ENCODE measurements at regions not wholly inside any gene's neighbourhood (a gene's known extent, or its start where the extent isn't known, plus 50 kb on each side); places are given as distances from the start of the nearest gene placed in this dataset.

GRCh38 chr16:80355335-80355734, 185.5 kb upstream of the DYNLRB2 start:
- DNase-seq = no peak

DNA sequence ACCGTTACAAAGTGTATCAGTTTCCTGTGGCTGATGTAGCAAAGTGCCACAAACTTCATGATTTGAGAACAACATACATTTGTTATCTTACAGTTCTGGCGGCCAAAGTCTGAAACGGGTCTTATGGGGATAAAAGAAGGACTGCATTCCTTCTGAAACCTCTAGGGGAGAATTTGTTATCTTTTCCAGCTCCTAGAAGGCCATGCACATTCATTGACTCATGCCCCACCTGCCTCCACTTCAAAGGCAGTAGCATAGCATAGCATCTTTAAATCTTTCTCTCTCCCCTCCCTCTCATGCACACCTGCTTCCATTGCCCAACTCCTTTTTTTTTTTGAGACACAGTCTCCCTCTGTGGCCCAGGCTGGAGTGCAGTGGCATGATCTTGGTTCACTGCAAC, 190.7 kb upstream of the DYNLRB2 start:
- DNase-seq = peak; percentile 23 to 54

GRCh38 chr16:80347900-80348299, 192.9 kb upstream of the DYNLRB2 start:
- no peak for DNase-seq

DNA sequence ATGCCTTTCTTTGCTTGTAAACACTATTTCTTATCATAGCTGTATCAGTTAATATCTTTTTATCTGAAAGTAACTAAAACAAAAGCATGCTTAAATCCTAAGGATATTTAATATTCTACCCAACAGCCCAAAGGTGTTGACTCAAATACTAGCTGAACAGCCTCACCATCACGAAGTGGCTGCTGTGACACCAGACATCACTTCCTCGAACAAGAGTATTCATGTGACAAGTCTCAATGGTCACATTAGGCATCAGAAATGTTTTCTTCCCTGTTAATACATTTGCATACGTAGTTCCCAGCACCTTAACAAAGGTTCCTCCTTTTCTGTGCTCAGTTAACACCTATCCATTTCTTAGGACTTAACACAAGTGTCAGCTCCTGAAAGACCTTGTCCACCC, 193.8 kb upstream of the DYNLRB2 start:
- DNase-seq = no peak

- no peak for DNase-seq
Measured at GRCh38 chr16:80346111-80346632, 194.6 kb upstream of the DYNLRB2 start.

DNA sequence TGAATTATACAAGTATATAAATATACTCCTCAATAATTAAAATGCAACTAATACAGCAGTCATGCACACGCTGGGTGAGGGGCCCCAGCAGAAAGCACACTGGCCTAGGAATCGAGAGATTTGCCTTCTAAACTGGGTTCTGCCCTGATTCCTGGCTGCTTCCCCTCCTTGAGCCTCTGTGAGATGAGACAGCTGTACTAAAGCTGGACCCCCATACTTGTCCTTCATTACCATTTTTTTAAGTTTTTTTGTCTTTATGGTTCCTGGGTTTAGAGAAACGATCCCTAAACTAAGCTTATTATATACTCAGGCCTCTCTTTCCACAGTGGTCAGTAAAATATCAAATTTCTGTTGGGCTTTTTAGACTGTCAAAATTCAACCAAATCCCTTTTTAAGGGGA, 195.1 kb upstream of the DYNLRB2 start:
- no peak for DNase-seq

DNA sequence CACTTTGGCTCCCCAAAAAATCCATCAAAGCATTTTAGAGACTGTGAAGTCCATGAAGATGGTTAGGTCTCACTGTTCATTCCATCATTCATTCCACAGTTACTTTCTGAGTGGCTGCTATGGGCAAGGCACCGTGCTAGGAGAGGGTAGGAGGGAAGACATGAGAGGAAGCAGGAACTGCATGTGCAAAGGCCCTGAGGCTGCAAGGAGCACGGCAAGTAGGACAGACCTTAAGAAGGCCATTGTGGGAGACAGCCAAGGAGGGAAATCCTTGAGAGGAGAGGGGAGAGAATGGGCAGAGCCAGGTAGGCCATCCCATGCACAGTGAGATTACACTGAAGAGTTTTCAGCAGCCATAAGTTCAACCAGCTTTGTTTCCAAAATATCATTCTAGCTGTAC, 196.2 kb upstream of the DYNLRB2 start:
- no peak for DNase-seq

- DNase-seq = peak; percentile 2 to 17
Measured at GRCh38 chr16:80341263-80341662, 199.5 kb upstream of the DYNLRB2 start.

DNA sequence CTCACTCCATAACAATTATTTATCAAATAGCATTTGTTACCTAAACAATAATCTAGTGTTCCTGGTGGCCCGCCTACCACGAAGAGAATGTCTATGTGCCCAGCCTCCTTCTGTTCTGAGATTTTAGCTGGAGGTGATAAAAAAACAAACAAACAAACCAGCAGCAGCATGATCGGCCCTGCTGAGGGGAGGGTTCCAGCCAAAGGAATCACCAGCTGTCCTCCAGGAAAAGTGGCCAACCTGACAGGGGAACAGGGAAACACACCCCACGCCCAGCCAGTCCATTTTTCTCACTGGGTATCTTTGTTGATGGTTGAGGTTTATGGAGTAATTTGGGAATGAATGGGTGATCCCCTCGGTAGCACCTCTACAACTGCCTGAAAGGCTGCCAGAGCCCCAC, 203.0 kb upstream of the DYNLRB2 start:
- DNase-seq = no peak

DNA sequence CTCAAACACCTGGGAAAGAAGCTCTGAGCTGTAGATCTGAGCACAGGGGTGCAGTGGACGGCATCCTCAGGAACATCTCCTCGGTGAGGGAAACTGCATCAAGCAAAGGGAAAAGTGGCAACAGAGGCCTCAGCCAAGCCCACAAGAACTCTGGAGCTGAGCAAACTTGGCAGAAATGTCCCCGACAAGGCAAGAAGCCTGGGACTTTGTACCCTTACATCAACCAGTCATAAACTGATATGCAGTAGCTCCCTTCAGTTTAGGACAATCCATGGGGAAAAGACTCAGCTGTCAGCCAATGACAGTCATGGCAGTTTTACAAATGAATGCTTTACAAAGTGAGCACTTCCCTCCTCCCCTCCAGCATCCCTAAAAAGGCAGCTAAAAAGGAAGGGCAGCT, 210.0 kb upstream of the DYNLRB2 start:
- no peak for DNase-seq

DNA sequence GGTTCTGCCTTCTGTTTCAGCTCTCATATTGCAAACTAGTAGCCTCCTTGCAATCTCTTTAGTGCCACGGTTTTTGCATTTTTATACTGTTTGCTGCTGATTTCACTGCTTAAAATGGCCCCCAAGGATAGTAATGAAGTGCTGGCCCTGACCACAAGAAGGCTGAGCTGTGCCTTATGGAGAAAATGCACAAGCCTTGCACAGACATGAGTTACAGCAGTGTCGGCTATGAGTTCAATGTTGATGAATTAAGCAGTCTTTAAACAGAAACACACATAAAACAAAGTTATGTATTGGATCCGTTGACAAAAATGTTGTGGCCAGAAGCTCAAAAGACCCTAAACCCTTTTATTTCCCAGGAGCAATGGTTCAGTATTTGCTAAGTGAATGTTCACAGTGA, 210.6 kb upstream of the DYNLRB2 start:
- DNase-seq = no peak

DNA sequence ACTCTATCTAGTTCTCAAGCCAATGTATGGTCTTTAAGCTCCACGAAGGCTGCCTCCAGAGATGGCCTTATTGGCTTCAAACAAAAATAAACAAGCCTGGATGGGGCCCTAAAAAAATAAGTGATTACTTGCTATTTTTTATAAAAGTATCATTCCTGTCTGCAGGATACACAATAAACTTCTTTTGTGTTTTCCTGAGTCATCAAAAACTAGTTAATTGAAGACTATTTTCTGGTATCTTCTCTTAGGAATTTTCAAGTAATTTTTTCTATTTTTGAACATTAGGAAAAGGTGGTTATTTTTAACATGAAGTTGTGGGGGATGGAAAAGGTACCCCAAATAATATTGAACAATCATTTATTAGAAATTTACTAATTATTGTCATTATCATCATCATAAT, 213.1 kb upstream of the DYNLRB2 start:
- no peak for DNase-seq

DNA sequence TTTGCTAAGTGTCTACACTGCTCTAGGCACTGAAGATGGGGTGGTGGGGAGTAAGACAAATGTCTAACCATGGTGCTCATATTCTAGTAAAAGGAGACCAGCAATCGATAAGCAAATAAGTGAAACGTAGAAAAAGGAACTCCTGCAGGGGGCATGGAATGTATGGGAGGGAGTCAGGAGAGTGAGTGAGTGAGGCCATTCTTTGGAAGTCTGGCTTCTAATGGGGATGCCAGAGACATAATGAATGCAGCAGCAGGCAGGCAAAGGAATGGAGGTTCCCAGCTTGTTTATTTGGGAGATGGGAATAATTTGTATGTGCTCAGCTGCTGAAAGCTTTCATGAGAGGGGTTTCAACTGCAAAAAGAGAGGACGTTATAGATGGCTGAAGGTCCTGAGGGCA, 216.4 kb upstream of the DYNLRB2 start:
- DNase-seq = no peak

DNA sequence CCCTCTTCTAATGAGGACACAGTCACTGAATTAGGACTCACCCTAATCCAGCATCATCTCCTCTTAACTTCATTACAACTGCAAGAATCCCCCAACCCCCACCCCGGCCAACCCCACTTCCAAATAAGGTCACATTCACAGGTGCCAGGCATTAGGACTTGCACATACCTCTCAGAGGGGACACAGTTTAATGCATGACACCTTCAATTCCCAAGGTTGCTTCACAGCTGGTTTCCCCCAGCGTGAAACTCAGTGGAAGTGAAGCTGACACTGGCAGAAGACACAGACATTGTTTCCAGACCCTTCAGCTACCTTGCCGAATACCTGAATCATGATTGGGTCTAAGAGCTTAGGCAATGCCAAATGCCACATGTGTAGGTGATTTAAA, 217.0 kb upstream of the DYNLRB2 start:
- DNase-seq = no peak

GRCh38 chr16:80323187-80323807, 217.5 kb upstream of the DYNLRB2 start:
- DNase-seq = no peak

GRCh38 chr16:80319181-80319580, 221.6 kb upstream of the DYNLRB2 start:
- DNase-seq = no peak

DNA sequence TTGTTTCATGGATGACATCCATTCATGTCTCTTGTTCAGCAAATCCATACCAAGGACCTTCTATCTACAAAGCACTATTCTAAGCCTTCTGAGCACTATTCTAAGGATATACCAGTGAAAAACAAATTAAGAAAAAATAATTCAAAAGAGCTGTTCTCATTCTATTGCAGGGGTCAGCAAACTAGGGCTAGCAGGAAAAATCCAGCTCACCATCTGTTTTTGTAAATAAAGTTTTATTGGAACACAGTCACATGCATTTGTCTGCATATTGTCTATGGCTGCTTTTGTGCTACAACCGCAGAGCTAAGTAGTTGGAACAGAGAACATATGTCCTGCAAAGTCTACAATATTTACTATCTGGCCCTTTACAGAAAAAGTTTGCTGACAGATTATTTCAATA, 222.7 kb upstream of the DYNLRB2 start:
- no peak for DNase-seq

DNA sequence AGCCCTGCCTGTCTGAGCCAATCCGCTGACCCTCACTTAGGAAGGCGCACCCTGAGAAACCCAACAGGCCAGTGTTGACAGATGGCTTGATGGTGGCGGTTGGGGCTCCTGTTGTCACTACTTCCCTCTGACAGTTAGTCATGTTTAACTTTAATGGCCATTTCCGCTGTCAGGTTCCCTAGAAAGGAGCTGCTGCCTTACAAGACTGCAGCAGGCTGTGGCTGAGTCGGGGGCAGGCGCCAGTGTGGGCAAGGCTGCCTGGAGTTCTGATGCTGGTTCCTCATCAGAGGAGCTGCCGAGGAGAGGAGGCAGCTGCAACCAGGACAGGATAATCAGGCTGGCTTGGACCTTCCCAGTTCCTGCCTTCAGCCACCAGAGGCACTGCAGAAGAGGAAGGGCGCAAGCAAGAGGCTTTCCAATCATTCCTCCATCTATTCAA, 223.2 kb upstream of the DYNLRB2 start:
- no peak for DNase-seq

- no peak for DNase-seq
Measured at GRCh38 chr16:80317116-80317515, 223.7 kb upstream of the DYNLRB2 start.

DNA sequence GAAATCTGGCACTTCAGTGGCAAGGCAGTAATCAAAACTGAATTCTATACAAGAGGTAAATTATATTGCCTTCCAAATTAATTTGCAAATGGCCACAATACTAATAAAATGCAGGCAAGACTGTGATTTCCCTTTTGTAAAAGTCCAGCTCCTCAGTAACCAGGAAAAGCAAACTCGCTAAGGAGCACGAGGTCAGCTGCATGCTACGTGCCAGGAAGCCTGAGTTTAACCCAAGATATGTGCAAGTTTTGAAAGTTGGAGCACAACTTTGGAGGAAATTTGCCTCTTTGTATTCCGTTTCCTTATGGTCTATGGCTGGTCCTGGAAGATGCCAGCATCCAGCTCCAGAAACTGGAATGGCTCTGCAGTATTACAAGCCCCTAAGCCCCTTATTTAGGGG, 226.8 kb upstream of the DYNLRB2 start:
- no peak for DNase-seq

DNA sequence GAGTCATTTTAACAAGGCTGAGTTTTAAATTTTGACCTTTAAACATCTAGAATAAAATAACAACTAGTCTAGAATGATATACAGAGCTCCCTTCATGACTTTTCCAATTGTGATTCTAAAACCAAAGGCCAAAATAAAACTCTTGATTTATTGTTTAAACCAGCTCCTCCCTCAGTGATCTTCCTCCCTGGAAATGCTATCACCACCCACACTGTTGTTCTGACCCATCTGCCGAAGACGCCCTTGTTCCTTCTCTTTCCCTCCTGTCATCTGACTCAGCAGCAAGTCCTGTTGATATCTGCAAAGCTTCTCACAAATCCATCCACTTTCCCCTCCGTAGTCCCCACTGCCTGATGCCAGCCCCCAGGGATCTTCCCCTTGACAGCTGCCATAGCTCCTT, 231.6 kb upstream of the DYNLRB2 start:
- DNase-seq = no peak

- DNase-seq = no peak
Measured at GRCh38 chr16:80305410-80305809, 235.4 kb upstream of the DYNLRB2 start.

DNA sequence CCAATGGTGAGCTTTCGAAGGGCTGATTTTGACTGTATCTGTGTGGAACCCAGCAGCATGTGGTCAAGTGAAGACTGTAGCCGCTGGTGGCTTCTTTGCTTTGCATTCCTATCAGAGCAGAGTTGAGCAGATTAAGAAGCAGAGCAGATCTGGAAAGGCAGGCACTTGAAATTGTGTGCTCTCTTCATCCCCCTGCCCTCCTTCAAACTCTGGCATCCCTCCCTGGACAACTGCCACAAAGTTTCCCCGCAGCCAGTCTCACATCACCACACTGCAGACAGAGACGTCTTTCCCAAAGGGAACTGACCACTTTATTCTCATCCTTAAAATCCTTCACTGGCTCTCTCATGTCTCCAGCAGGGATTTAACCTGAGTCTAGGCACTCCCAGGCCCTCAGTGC, 237.1 kb upstream of the DYNLRB2 start:
- no peak for DNase-seq

GRCh38 chr16:80300876-80301275, 239.9 kb upstream of the DYNLRB2 start:
- no peak for DNase-seq

- DNase-seq = no peak
Measured at GRCh38 chr16:80300456-80300855, 240.3 kb upstream of the DYNLRB2 start.

DNA sequence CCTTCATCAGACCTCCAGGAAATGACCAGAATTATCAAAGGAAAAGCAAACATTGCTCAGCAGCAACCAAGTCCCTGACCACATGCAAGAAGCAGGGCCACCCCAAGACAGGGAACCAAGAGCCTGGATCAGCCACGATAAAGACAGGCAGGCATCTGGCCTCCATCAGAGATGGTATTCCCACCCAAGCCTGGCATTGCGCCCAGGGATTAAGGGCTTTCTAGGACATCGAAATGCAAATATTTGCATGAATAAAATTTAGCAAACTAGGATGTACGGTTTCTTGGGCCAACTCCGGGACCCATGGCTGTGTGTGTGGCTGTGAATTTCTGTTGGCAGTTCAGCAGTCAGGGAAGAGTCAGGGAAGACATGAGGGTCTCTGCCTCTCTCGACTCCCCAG, 241.4 kb upstream of the DYNLRB2 start:
- DNase-seq = no peak

Data from NCI-H187 (cell line).